Body of pancreas (tissue), 4 donors: ENCODE measurements at regions not wholly inside any gene's neighbourhood (a gene's known extent, or its start where the extent isn't known, plus 50 kb on each side); places are given as distances from the start of the nearest gene placed in this dataset.

ENCODE experiments used
- POLR2A ChIP-seq, 3 donors: fragments of 450-650 bp; IDR thresholded peaks; one replicate each; pipeline ENCODE4 v1.6.1; 2016; ENCODE audit warnings: antibody characterized with exemption in 3 of 3, mild to moderate bottlenecking in 2 of 3
- TF ChIP-seq, protein P1 (sequence below), 7 experiments: fragments of 450-650 bp in 4 of 7; fragments of 200-600 bp in 3 of 7; sonication (generic) in 3 of 7; IDR thresholded peaks; one replicate each; pipeline ENCODE4 v1.5.1; 2016 to 2019; ENCODE audit warnings: antibody characterized with exemption in 7 of 7

DNA sequence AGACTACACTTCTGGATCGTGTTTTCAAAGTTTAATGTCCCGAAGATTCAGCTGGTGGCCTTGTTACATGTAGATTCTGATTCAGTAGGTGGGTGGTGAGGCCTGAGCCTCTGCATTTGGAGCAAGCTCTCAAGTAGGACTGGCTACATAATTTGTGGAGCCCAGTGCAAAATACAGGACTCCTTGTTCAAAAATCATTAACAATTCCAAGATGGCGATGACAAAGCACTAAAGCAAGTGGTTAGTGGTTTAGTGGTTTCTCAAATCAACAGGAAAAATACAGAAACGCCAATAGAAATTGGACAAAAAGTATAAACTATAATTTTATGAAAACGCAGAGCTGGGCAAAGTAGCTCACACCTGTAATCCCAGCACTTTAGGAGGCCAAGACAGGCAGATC is 133.7 kb upstream of the STMND1 start:
- TF ChIP-seq POLR2A (IDR thresholded peaks at IDR 0.05) = no peak
- TF ChIP-seq, protein P1, sequence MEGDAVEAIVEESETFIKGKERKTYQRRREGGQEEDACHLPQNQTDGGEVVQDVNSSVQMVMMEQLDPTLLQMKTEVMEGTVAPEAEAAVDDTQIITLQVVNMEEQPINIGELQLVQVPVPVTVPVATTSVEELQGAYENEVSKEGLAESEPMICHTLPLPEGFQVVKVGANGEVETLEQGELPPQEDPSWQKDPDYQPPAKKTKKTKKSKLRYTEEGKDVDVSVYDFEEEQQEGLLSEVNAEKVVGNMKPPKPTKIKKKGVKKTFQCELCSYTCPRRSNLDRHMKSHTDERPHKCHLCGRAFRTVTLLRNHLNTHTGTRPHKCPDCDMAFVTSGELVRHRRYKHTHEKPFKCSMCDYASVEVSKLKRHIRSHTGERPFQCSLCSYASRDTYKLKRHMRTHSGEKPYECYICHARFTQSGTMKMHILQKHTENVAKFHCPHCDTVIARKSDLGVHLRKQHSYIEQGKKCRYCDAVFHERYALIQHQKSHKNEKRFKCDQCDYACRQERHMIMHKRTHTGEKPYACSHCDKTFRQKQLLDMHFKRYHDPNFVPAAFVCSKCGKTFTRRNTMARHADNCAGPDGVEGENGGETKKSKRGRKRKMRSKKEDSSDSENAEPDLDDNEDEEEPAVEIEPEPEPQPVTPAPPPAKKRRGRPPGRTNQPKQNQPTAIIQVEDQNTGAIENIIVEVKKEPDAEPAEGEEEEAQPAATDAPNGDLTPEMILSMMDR (IDR thresholded peaks at IDR 0.05) = no peak
